GM19463 (cell line): ENCODE measurements at regions not wholly inside any gene's neighbourhood (a gene's known extent, or its start where the extent isn't known, plus 50 kb on each side); places are given as distances from the start of the nearest gene placed in this dataset.

Experiments
- ATAC-seq: cut with Tn5 transposase; IDR thresholded peaks from one replicate; pipeline ENCODE4 v1.9.1; 2021; ENCODE audit warnings: mild to moderate bottlenecking, moderate library complexity; ENCODE audit not compliant: unreplicated experiment

- no peak for ATAC-seq
These were observed 86.3 kb downstream of the KCNRG start for GRCh38 chr13:50101590-50101989.

DNA sequence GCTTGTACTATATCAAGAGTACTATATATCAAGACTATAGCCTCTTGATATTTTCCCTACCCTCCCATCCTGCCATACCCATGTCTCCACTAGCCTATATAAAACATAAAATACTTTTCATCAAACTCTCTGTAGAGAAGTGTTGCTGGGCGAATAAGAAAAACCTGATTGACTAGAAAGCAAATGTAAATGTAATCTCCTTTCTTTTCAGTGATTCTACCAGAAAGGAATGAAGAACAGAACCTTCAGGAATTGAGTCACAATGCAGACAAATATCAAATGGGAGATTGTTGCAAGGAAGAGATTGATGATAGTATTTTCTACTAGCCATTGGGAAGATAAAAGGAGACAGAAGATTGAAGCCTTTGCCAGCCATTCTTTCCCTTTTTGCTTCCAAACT is 89.2 kb downstream of the KCNRG start:
- ATAC-seq, result no peak

DNA sequence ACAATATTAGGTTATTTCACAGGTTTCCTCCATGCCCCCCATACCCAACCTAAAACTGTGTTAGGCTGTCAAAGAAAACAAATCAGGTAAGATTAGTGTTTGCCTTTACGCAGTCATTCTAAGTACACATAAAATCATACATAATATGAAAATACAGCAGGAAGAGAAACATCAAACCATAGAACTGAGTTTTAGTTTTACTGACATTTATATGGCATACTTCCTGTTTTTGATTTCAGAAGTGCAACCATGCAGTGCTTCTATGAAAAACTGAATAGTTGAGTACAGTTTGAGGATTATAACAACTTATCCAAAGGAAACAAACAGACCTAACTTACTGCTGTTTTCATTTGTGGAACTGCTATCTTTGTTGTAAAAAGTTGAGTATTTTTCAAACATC is 91.3 kb downstream of the KCNRG start:
- peak; percentile 80 for ATAC-seq

DNA sequence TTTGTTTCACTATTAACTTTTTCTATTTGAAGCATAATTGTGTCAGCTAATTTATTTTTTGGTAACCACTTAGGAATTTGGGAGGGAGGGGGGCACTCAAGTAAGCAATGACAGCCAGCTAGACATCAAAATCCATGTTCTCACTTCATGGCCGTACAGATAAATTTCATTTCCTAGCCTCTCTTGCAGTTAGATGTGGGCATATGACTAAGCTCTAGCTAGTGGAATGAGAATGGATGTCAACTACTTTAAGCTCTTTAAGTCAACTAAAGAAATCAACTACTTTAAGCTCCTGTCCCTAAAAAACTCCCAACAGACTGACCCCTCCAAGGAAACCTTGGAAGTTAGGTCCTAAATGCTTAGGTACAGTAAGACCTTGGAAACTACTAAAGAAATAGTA is 92.0 kb downstream of the KCNRG start:
- no peak for ATAC-seq

DNA sequence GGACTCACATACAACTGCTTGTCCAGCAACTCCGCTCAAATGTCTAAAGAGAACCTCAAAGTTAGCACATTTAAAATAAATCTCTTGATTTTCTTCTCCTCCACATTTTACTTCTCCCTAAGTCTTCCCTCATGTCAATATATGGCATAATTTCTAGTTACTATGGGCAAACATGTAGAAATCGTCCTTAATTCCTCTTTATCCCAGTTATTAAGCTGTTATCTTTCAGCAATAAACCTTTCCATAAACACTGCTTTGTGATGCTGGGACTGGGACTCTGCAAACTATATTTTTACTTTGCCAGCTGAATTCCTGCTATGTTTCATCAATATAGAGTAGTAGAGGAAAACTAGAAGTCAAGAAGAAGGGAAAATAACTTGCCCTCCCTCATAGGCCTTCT is 99.7 kb downstream of the KCNRG start:
- ATAC-seq, result no peak

GRCh38 chr13:50115695-50116094 is 100.5 kb downstream of the KCNRG start:
- no peak for ATAC-seq

DNA sequence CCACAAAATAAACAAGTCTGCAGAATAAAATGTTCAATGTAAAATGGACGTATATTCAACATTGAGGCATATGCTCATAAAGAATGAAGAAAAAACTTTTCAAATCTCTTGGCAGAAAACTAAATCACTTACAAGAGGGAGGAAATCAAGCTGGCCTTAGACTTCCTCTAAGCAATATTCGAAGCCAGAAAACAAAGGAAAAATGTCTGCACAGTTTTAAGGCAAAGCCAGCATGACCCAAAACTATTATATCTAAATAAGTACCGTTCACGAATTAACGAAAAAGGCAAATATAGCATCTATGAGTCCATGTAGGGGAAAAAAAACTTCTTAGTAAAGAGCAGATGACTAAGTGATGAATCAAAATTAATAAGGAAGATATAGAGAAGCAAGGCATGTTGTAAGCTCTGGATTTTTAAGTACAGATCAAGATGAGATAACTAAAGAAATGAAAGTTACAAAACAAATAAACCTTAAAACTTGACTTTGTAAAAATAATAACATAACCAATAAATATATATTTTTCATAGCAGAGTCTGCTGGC is 101.3 kb downstream of the KCNRG start:
- ATAC-seq, result no peak

GRCh38 chr13:50119591-50119990 is 104.3 kb downstream of the KCNRG start:
- ATAC-seq, result no peak

- no peak for ATAC-seq
These were observed 107.2 kb downstream of the KCNRG start for GRCh38 chr13:50122455-50122854.

DNA sequence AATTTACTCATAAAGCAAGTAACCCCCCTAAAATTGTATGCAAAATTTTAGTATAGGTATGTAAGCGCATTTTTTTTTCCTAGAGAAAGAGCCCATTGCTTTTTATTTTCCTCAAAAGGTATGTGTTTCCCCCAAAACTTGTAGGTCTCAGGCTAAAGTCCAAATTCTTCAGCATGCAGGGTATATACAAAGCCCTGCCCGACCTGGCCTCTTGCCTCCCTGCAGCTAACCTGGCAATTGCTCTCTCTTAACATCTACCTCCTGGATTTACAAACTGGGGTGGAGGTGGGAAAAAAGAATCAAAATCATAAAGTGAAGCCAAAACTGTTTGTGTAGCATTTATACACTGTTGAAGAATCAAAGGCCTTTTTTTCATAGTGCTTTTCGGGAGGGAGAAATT is 107.8 kb downstream of the KCNRG start:
- ATAC-seq, result no peak

GRCh38 chr13:50123515-50123861 is 108.2 kb downstream of the KCNRG start:
- ATAC-seq, result no peak

DNA sequence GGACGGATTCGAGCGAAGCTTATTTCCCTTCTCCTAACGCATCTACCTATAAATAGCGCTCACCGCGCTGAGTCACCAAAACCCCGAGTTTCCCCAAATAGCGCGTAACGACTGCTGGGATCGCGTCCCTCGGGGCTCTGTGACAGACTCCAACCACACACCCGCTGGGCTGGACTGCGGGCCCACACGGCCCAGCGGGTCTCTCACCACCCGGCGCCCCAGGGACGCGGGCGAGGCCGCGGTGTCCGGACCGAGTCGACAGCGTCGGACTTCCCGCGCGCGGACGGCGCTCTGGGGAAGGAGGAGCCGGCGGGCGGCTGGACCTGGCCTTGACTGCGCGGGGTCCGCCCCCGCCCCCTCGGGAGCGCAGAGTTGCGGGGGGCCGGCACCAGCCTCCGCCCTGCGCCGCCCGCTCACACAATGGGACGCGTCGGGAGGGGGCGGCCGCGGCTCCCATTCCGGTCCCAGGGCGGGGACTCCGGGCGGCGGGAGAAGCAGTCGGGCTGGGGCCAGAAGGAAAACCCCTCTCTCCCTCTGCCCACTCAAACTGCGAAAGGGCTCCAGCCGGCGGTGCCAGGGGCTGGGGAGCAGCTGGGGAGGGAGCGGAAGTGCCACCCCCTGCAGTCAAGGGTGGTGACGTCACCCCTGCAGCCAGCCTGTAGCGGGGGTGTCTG is 108.8 kb downstream of the KCNRG start:
- peak; percentile 67 for ATAC-seq

- ATAC-seq, result no peak
These were observed 109.5 kb downstream of the KCNRG start for GRCh38 chr13:50124536-50125303.

- ATAC-seq, result no peak
These were observed 110.0 kb downstream of the KCNRG start for GRCh38 chr13:50125304-50125553.

DNA sequence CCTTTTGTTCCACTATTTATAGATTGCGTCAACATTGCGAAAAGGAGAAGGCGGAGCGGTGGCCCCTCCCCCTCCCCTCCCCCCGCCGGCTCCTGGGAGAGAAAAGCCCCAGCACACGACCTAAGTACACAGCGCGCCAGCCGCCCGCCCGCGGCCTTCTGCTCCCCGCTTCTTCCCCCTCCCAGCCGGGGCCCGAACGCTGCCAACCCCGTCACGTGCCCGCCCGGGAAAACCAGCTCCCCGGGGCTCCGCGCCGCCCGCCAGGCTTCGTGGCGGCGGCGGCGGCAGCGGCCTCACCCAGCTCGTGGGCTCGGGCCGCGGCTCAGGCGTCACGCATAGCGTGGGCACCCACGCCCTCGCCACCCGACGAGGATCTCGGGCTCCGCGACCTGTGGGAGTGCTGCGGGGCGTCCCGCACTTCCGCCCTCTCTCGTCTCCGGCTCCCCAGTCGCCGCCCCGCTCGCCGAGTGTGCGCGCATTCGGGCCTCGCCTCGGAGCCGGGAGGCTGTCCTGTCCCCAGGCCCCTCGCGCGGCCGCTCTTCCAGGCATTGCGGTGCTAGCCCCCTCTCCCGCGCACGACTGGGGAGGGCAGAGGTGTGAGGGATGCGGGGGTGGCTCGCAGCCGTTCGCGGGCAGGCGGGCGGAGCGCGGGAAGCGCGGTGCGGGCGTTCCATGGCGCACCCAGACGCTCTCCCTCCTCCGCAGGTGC is 110.5 kb downstream of the KCNRG start:
- ATAC-seq, result no peak

DNA sequence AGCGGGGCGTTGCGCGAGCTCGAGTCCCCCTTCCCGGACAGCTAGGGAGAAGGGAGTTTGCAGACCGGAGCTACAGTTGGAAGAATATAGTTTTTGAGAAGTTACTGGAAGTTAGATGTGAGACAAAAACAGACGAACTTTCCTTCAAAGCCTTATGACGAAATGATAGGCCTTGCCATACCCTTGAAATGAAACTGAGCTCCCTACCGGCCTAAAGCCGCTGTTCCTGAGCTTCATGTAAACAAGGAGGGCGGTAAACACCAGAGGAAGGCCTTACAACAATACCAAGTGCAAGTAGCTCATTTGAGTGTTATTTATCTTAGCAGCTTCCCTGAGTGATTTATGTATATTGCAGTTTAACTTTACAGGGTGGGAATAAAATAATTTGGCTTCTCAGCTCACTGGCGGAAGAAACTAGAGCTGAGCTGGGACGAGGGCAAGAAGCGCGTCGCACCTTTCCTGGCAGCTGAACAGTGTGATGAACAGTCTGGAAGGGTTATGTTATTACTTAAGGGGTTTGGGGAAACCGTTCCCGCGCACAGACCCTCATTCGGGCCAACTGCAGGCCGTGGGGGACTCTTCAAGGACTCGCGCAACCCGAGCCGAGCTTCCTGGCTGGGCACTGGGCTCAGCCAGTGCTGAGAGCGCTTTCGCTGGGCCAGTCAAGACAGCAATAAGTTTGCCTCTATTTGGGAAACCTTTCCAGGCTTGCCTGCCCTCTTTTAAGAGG is 111.2 kb downstream of the KCNRG start:
- ATAC-seq, result no peak

GRCh38 chr13:50126993-50127725 is 111.9 kb downstream of the KCNRG start:
- ATAC-seq, result no peak

GRCh38 chr13:50127726-50128291 is 112.6 kb downstream of the KCNRG start:
- ATAC-seq, result no peak

GRCh38 chr13:50128428-50128931 is 113.2 kb downstream of the KCNRG start:
- no peak for ATAC-seq

GRCh38 chr13:50129081-50129705 is 113.9 kb downstream of the KCNRG start:
- ATAC-seq, result no peak
